HG03139 (cell line): ENCODE measurements at regions not wholly inside any gene's neighbourhood (a gene's known extent, or its start where the extent isn't known, plus 50 kb on each side); places are given as distances from the start of the nearest gene placed in this dataset.
A peak's percentile ranks its signal among the peaks of the same experiment; 100 is the strongest.
"Not testable (repeated sequence)": the region's sequence is repeated elsewhere in the genome, so short reads cannot be mapped to it uniquely, and the experiment has no call there.

Experiments
- ATAC-seq: cut with Tn5 transposase; IDR thresholded peaks from one replicate; pipeline ENCODE4 v1.9.1; 2021; ENCODE audit not compliant: unreplicated experiment

DNA sequence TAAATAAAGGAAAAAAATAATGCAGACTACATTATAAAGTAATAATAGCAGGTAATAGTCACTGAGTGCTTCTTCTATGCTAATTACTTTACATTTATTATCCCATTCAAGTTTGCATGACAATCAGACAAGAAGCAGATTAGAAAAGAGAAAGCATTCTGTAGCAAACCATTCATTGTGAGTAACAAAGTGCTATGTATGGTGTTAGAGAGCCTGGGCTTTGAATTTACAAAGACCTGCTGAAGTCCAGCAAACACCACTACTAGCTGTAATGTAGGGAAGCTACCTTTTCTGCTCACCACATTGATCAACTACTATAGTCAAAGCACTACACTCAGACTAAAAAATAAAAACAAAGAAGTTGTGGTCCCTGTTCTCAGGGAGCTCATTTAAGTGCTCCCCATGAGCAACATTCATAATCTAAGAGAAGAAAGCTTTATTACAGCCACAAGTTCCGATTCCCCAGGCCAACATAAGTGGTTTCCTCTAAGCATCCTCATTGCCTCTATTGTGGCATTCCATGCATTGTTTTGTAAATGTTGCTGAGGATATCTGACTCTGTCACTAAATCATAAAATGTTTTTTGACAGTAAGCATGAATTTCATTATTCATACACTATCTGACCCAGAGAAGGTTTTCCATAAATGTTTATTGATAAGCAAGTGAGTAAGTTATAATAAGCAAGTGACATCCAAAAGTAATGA lies 108.5 kb downstream of the FOXD4L6 start:
- ATAC-seq = not testable (repeated sequence)

DNA sequence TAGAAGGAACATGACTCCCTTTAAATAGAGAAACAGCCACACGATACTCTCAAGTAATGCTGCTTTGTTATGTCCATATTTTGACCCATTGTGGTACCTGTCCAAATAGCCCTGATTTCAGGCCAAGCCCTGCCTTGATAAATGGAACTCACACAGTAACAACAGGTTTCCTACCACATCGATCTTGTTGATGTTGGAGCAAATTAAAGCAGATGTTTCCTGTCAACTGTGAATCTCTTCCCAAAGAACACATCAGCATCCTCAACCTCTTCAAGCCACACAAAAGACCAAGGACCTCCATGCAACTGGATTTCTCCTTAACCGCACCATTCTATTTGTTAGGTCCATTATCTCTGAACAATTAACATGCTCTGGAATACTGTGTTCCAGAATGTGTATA lies 109.5 kb downstream of the FOXD4L6 start:
- ATAC-seq = not testable (repeated sequence)

DNA sequence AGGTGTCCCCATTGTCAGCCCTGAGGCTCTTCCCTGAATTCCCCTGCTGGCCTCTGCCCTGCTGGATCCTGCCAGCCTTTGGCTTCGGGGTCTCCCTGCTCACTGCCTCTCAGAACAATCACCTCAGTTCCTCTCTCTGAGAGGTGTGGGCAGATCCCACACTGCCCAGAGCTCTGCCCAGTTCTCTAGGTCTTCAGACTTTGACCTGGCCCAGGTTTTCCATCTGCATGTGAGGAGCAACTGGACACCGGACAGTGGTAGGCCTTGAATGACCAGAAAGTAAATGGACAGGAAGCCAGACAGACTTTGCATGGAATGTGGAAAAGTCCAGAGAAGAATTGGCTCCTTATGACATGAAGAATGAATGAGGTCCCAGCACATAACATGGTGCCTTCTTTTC lies 111.8 kb downstream of the FOXD4L6 start:
- ATAC-seq = not testable (repeated sequence)

DNA sequence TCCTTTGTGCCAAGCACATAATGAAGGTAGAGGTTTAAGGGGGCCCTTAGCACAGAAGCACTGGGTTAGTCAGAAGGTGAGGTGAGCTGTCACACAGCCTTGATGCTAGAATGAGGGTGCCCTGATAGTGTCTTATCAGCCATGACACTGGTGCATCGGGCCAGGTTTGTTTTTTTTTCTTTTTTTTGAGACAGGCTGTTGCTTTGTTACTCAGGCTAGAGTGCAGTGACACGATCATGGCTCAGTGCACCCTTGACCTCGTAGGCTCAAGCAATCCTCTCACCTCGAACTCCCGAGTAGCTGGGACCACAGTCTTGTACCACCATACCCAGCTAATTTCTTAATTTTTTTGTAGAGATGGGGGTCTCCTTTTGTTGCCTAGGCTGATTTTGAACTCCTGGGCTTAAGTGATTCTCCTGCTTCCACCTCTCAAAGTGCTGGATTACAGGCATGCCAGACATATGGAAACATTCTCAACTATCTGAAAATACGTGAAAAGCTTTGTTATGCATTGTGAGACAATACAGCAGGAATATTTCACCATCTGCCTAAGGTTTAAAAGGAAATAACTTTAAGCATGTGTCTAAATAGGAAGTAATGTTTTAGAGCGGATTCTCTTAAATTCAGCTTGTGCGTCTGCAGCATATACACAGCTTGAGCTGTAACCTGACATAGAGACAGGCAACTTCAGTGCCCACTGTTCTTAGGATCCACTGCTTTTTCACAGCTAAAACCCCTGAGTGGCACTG lies 128.4 kb downstream of the FOXD4L6 start:
- ATAC-seq = not testable (repeated sequence)

DNA sequence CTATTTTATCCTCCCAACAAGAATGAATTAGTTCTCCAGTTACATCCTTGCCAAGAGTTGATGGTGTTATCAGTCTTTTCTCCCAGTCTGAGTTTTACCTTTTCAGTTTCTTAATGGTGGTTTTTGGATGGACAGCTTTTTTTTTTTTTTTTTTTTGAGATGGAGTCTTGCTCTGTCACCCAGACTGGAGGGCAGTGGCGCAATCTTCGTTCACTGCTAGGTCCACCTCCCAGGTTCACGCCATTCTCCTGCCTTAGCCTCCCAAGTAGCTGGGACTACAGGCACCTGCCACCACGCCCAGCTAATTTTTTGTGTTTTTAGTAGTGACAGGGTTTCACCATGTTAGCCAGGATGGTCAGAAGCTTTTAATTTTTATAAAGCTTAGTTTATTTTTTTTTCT lies 133.0 kb downstream of the FOXD4L6 start:
- not testable (repeated sequence) for ATAC-seq

DNA sequence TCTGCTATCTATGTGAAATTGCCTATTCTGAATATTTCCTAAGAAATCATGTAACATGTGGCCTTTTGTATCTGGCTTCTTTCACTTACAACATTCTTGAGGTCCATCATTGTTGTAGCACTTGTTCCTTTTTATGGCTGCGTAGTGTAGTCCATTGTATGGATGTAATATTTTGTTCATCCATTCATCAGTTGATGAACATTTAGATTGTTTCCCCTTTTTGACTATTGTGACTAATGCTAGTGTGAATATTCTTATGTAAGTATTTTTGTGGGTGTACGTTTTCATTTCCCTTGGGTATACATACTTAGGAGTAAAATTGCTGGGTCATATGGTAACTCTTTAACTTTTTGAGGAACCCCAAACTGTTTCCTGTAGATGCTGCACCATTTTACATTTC lies 134.6 kb downstream of the FOXD4L6 start:
- ATAC-seq = not testable (repeated sequence)

DNA sequence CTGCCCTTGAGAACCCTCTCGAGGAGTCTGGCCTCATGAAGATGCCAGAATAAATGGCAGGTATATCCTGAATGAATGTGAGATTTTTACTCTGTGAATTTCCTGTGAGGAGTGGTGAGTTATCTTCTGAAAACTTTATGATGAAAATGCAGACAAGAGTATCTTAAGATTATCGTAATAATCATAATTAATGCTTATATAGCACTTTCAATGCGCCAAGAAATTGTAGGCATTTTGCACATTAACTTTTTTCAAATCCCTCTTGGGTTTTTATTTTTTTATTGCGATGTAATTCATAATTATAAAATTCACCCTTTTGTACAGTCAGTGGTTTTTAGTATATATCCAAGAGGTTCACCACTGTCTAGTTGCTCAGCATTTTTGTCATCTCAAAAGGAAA lies 135.1 kb downstream of the FOXD4L6 start:
- ATAC-seq = not testable (repeated sequence)

DNA sequence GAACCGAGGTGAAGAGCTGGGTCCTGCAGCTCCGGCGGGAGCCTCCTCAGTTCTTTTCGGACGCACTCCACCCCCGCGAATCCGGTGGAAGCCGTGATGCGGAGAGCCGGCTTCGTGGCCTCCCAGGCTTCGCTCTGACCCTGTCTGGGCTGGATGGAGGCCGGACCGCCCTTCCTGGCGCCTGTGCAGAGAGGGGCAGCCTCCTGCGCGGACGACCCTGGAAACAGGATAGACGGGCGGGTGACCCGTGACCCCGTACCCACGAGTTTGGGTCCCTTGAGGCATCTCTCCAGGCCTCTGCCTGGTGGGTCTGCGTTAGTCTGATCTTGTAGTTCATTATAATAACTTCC lies 136.0 kb downstream of the FOXD4L6 start:
- peak; percentile 50 for ATAC-seq

DNA sequence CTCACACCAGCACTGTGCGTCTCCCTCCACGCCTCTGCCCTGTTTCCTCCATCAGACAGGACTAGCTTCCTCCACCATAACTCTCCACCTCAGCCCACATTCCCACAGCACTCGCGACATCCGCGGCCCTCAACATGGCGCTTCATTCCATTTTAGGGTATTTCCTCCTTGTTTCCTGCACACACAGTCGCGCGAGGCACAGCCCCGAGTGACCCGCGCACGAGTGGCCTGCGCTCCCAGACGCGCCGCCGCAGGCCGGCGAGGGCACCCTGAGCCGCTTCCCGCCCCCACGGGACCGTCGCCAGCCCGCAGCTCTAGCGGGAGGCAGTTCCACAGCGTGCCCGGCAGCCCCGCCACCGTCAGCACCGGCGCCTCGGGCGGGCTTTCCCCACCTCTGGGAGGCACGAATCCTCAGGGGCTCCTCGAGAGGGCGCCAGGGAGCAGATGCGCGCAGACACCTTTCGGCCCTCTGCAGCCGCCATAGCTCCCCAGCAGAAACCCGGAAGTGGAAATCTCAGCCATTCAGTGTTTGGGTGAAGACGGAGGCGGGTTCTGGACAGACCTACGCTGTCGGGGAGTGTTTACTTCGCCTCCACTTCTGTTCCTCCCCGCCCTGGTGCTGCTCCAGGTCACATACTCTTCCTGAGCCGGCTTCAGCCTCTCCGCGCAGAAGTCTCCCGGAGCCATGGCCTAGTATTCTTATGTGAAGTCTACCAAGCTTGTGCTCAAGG lies 136.6 kb downstream of the FOXD4L6 start:
- peak; percentile 100 for ATAC-seq

DNA sequence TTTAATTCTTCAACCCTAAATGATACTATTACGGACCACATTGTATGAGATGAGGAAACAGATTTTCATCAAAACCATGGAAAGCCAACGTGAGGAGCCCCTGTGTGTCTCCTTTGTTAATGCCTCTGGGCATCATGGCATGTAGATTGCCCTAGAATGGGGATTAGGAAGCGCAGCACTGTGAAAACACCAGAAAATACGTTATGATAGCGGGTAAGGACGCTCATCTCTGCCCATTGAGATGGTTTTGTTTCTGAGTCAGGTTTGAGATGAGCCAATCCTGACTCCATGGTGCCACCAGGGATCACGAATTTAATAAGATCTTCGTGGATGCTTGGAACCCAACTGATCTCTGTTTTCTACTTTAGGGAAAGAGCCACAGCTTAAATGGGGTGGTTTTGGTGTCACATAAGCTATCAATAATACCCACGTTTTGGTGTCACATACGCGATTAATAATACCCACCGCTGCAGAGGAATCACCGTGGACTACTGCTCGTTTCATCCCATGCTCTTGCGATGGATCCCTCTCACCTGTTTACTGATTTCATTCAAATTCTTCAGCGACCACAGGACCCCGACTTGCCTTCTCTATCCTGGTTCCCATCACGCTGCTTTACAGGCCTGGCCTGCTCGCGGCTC lies 137.3 kb downstream of the FOXD4L6 start:
- not testable (repeated sequence) for ATAC-seq

DNA sequence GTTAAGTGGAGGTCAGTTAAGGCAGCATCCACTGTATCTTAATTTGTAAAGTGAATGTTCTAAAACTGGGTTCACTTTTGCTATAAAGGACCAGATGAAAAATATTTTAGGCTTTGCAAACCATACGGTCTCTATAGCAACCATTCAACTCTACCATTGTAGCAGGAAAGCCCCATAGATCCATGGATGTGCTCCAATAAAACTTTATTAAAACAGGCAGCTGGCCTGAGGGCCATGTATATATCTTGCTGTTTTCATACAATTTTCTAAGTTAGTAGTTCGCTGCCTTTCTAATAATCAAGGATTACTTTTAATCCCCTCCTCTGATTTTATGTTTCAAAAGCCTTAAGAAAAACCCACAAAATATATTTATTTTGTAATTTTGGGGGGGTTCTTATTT lies 142.1 kb downstream of the FOXD4L6 start:
- not testable (repeated sequence) for ATAC-seq

DNA sequence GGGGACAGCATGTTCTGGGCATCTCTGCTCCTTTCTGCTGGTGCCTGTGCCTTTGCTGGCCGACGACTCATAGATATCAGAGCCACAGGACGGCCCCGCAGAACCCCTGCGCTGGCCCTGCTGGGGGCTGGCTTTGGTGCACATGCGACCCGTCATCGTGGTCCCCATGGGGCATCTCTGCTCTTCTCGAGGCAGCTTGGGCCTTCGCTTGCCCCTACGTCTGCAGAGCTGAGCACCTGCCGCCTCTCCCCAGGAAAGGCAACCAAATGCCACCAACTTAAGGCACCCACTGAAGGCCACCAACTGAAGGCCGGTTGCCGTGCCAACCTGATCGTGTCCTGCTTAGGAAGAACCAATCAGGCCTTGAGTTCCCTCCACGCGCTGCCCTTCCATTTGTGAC lies 153.1 kb downstream of the FOXD4L6 start:
- ATAC-seq = not testable (repeated sequence)

DNA sequence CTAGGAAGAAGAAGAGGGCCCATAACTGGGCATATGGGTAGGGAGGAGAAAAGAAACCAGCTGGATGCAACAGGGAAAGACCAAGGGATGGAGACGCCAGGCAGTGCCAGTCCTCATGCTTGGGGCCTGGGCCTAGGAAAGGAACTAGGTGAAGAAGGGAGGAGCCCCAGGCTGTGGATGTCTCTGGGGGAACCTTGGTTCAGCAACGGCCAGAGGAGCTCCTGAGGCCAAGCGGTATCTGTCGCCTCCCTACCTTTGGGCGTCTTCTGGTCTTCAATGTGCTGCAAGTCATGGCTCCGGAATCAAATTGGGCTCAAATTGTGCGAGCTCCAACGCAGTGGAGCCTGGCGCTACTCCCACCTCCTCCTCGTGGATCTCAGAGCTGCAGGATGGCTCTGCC lies 153.6 kb downstream of the FOXD4L6 start:
- not testable (repeated sequence) for ATAC-seq

DNA sequence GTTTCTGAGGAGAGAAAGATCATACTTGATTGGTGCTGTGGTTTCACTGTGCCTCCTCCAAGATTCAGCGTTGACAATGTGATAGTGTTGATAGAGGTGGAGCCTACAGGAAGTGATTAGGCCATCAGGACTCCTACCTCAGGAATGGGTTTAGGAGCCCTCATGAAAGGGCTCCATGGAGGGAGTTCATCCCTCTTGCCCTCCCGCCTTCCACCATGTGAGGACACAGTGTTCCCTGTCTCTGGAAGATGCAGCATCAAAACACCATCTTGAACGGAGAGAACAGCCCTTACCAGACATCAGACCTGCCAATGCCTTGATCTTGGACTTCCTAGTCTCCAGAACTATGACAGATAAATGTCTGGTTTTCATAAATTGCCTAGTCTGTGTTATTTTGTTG lies 156.7 kb downstream of the FOXD4L6 start:
- ATAC-seq = not testable (repeated sequence)

DNA sequence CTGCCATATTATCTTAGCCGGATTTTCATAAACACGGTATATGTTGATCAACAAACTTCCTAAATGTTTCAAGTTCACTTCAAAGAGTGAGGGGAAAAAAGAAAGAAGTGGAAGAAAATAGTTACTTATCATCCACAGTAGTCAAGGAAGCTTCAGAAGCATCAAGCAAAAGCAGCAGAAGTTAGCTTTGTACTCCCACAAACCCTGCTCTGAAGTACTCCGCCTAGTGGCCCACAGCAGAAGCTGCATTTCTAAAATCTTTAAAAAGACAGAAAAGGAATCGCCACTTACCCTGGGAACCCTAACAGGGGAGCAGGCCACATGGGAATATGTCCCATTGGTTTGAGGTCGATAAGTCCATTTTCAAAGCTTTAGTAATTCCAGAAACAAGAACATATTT lies 158.1 kb downstream of the FOXD4L6 start:
- ATAC-seq = not testable (repeated sequence)

DNA sequence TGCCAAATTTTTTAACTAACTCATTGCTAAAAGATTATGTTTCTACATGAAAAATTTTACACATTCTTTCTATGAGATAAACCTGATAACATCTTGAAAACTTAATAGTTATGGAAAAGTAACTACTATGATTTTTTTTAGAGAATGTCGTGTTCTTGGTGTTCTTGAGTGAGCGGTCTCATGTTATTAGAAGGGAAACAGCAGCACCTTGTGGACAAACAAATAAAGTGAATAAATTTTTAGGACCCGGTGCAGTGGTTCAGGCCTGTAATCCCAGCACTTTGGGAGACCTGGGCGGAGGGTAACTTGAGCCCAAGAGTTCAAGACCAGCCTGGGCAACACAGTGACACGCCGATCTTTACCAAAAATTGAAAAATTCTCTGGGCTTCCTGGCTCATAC lies 166.0 kb downstream of the FOXD4L6 start:
- not testable (repeated sequence) for ATAC-seq

DNA sequence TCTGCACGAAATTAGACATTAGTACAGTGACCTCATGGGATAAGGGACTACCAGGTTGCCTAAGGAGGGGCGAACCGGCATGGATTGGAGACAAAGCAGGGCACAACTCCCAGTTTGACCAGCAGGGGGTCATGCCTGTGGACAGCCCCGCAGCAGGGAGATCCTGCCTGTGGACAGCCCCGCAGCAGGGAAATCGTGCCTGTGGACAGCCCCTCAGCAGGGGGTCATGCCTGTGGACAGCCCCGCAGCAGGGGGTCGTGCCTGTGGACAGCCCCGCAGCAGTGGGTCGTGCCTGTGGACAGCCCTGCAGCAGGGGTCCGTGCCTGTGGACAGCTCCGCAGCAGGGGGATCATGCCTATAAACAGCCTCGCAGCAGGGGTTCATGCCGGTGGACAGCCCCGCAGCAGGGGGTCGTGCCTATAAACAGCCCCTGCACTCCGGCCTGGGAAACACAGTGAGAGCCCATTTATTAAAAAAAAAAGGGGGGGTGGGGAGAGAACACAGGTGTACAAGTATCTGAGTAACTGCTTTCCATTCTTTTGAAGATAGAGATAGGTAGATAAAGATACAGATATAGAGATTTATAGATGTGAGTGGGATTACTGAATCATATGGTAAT lies 176.5 kb downstream of the FOXD4L6 start:
- ATAC-seq = not testable (repeated sequence)

DNA sequence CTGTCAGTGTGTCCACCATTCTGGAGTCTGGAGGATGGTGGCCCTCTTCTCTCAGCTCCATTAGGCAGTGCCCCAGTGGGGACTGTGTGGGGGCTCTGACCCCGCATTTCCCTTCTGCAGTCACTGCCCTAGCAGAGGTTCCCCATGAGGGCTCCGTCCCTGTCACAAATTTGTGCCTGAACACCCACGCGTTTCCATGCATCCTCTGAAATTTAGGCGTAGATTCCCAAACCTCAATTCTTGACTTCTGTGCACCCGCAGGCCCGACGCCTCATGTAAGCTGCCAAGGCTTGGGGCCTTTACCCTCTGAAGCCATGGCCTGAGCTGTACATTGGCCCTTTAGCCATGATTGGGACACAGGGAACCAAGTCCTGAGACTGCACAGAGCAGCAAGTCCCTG lies 182.3 kb downstream of the FOXD4L6 start:
- ATAC-seq = not testable (repeated sequence)

DNA sequence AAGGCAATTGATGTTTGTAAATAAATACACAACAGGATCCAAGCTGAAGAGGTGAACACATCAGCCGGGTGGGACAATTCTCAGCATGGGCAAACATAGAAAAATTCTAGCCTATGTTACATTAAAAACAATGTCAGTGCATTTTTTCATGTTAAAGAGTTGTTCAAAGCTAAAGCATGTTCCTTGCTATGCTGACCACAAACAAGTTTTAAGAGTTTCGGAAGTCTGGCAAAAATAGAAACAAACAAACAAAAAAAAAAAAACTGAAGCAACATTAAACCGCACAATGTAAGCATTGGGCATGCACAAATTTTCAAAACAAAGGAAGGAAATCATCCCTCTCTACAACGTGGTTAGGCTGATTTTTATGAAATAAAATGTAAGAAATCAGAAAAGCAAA lies 185.8 kb downstream of the FOXD4L6 start:
- not testable (repeated sequence) for ATAC-seq

DNA sequence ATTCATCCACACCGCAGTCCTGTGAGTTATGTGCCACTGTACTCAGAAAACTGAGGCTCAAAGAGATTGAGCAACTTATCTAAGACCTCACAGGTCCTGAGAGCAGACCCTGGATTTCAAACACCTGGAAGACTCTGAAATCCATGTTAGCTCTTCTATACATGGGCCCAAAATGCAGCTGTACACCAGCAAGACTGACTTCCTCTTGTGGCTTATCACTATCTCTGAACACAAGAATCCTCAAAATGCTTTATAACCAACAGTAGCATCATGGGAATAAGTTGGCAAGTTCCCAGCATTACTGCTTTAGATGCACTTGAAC lies 188.6 kb downstream of the FOXD4L6 start:
- ATAC-seq = not testable (repeated sequence)
